ENCODE measurements at regions not wholly inside any gene's neighbourhood (a gene's known extent, or its start where the extent isn't known, plus 50 kb on each side); places are given as distances from the start of the nearest gene placed in this dataset.

- no peak for TF ChIP-seq CTCF (IDR thresholded peaks at IDR 0.05)
- TF ChIP-seq POLR2A (IDR thresholded peaks at IDR 0.05) = no peak
Observed at GRCh38 chr2:72015266-72015665, 132.4 kb downstream of the CYP26B1 start.

All from Peyer's patch (tissue), 4 donors.